ENCODE measurements at regions not wholly inside any gene's neighbourhood (a gene's known extent, or its start where the extent isn't known, plus 50 kb on each side); places are given as distances from the start of the nearest gene placed in this dataset.

- TF ChIP-seq GATA3 (IDR thresholded peaks at IDR 0.05; ENCODE audit: low read depth, low read length) (no peak), GATA2 (IDR thresholded peaks at IDR 0.05; ENCODE audit: low read depth, low read length) (no peak)
Observed at GRCh38 chr2:239729151-239729550, 296.0 kb downstream of the NDUFA10 start.

Data from SH-SY5Y (cell line).